Sigmoid colon (tissue), 3 donors: ENCODE measurements at regions not wholly inside any gene's neighbourhood (a gene's known extent, or its start where the extent isn't known, plus 50 kb on each side); places are given as distances from the start of the nearest gene placed in this dataset.

Source experiments
- POLR2A ChIP-seq, 2 donors: fragments of 450-650 bp; IDR thresholded peaks; one replicate each; pipeline ENCODE4 v1.6.1; 2016; ENCODE audit warnings: antibody characterized with exemption in 2 of 2, mild to moderate bottlenecking in 2 of 2, moderate library complexity in 2 of 2
- TF ChIP-seq, protein P1 (sequence below), 4 experiments: fragments of 450-650 bp in 3 of 4; fragments of 200-600 bp in 1 of 4; IDR thresholded peaks; one replicate each; pipeline ENCODE4 v1.5.1; 2016 to 2019; ENCODE audit warnings: antibody characterized with exemption in 4 of 4, mild to moderate bottlenecking in 3 of 4, moderate library complexity in 2 of 4

DNA sequence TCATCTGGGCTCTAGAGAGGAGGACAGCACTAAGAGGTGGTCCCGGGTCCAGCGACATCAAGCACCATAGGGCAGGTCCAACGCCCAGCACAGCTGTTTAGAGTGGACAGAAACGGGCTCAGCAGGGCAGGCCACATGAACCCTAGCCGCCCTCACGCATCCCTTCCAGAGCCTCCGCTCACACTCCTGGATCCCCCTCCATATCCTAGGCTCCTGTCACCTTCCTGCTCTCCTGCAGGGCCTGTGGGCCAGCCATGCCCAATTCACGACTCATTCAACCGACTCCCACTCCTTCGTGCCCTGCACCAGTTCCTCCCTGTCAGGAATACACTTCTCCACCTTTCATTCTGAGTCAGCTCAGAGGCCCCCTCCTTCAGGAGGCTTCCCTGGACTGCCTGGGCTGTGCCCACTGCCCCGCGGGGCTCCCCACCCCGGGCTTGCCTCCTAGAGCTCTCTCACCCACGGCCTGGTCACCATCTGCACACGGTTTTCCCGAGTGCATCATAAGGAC is 90.2 kb downstream of the LINGO1 start:
- TF ChIP-seq, protein P1, sequence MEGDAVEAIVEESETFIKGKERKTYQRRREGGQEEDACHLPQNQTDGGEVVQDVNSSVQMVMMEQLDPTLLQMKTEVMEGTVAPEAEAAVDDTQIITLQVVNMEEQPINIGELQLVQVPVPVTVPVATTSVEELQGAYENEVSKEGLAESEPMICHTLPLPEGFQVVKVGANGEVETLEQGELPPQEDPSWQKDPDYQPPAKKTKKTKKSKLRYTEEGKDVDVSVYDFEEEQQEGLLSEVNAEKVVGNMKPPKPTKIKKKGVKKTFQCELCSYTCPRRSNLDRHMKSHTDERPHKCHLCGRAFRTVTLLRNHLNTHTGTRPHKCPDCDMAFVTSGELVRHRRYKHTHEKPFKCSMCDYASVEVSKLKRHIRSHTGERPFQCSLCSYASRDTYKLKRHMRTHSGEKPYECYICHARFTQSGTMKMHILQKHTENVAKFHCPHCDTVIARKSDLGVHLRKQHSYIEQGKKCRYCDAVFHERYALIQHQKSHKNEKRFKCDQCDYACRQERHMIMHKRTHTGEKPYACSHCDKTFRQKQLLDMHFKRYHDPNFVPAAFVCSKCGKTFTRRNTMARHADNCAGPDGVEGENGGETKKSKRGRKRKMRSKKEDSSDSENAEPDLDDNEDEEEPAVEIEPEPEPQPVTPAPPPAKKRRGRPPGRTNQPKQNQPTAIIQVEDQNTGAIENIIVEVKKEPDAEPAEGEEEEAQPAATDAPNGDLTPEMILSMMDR (IDR thresholded peaks at IDR 0.05), result no peak
- TF ChIP-seq POLR2A (IDR thresholded peaks at IDR 0.05), result no peak
